PC-3 (cell line): ENCODE measurements at regions not wholly inside any gene's neighbourhood (a gene's known extent, or its start where the extent isn't known, plus 50 kb on each side); places are given as distances from the start of the nearest gene placed in this dataset.

ENCODE experiments used
- ATAC-seq: fragments of 200-7000 bp; cut with Tn5 transposase; 2 replicates; pipeline ENCODE4 v1.9.1; 2020; ENCODE audit warnings: mild to moderate bottlenecking, moderate library complexity
- BruUV-seq: library from RNA; stranded (reverse); fragments of 400-500 nt; replicated peaks from 2 replicates; lab custom pipeline; 2021; lab: Mats Ljungman, UMichigan
- CTCF ChIA-PET: fragments of 300-600 bp; sonication (Branson Sonifier 250); formaldehyde crosslinking; loops from one replicate; lab custom pipeline; 2022; ENCODE audit warnings: antibody characterized with exemption; lab: Charles Lee
- POLR2A ChIA-PET: fragments of 300-600 bp; sonication (Branson Sonifier 250); formaldehyde crosslinking; loops from one replicate; lab custom pipeline; 2022; ENCODE audit warnings: antibody characterized with exemption; ENCODE audit not compliant: unreplicated experiment; lab: Charles Lee
- DNase-seq: peaks from one replicate; pipeline ENCODE4 v3.0.0-alpha.2; 2015
- H2AFZ ChIP-seq: fragments of 300-600 bp; sonication (generic); 2 replicates; pipeline ENCODE4 v1.6.0; 2016; ENCODE audit warnings: antibody characterized with exemption, low read length
- H3F3A ChIP-seq: fragments of 300-600 bp; sonication (generic); one replicate; pipeline ENCODE4 v1.6.0; 2017; ENCODE audit warnings: antibody characterized with exemption, low read length, control low read depth, mild to moderate bottlenecking; ENCODE audit not compliant: unreplicated experiment
- H3K27ac ChIP-seq: fragments of 300-600 bp; sonication (generic); 2 replicates; pipeline ENCODE4 v1.5.1; 2016; ENCODE audit warnings: mild to moderate bottlenecking, low read length
- H3K27me3 ChIP-seq: fragments of 300-600 bp; sonication (generic); 2 replicates; pipeline ENCODE4 v1.6.1; 2016; ENCODE audit warnings: low read length, mixed read lengths
- H3K36me3 ChIP-seq: fragments of 300-600 bp; sonication (generic); 2 replicates; pipeline ENCODE4 v1.6.1; 2016; ENCODE audit warnings: low read depth, mixed run types, low read length, mixed read lengths
- H3K4me1 ChIP-seq: fragments of 300-600 bp; sonication (generic); 2 replicates; pipeline ENCODE4 v1.5.1; 2016; ENCODE audit warnings: low read length; ENCODE audit not compliant: insufficient read depth
- H3K4me2 ChIP-seq: fragments of 300-600 bp; sonication (generic); 2 replicates; pipeline ENCODE4 v1.6.0; 2016; ENCODE audit warnings: low read length
- H3K4me3 ChIP-seq: fragments of 300-600 bp; sonication (generic); 2 replicates; pipeline ENCODE4 v1.5.1; 2016; ENCODE audit warnings: mild to moderate bottlenecking, low read length, mixed read lengths
- H3K79me2 ChIP-seq: fragments of 300-600 bp; sonication (generic); 2 replicates; pipeline ENCODE4 v1.6.1; 2017; ENCODE audit warnings: low read length, mixed read lengths
- H3K9ac ChIP-seq: fragments of 300-600 bp; sonication (generic); 2 replicates; pipeline ENCODE4 v1.6.0; 2016; ENCODE audit warnings: mild to moderate bottlenecking, low read length
- H3K9me2 ChIP-seq: fragments of 300-600 bp; sonication (generic); replicated peaks from 2 replicates; pipeline ENCODE4 v1.6.1; 2016; ENCODE audit warnings: mixed run types, low read length, mixed read lengths
- H3K9me3 ChIP-seq: fragments of 300-600 bp; sonication (generic); 2 replicates; pipeline ENCODE4 v1.6.1; 2016; ENCODE audit warnings: low read length, mixed read lengths
- H4K20me1 ChIP-seq: fragments of 300-600 bp; sonication (generic); 2 replicates; pipeline ENCODE4 v1.6.1; 2016; ENCODE audit warnings: low read length, mixed read lengths
- EZH2 ChIP-seq: fragments of 300-600 bp; sonication (generic); IDR thresholded peaks from one replicate; pipeline ENCODE4 v1.6.1; 2017; ENCODE audit warnings: antibody characterized with exemption, mild to moderate bottlenecking, low read length; ENCODE audit not compliant: unreplicated experiment
- EZH2phosphoT487 ChIP-seq: fragments of 300-600 bp; sonication (generic); IDR thresholded peaks from 2 replicates; pipeline ENCODE4 v1.6.1; 2018; ENCODE audit warnings: mild to moderate bottlenecking, antibody characterized with exemption, low read length, borderline replicate concordance
- intact Hi-C: fragments of 100-400 bp; cut with micrococcal nuclease; formaldehyde crosslinking; loops from 2 replicates; pipeline ENCODE4 v1.9.0; 2023
- TF ChIP-seq, protein P1 (sequence below): fragments of 300-600 bp; sonication (generic); conservative IDR thresholded peaks from 2 replicates; pipeline ENCODE4 v1.5.1; 2017; ENCODE audit warnings: antibody characterized with exemption, low read depth, mild to moderate bottlenecking, low read length

DNA sequence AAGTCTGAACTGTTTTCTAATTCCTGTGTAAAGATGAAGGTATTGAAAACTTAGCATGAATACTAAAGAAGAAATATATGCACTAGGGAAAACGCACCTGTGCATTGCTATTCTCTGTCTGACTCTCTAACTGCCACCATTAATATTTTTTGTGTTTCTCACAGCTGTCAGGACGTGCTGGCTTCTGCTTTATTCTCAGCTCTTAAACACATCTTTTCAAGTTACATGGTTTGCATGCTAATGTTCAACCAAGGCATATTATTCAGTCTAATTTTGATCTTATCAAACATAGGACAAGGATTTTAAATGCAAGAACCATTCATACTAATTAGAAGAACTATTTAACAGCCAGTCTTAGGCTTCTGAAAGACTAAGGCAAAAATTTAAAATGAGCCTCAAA is 187.4 kb downstream of the KLHL28 start:
- H3F3A ChIP-seq, result no peaks in the 10 kb centered on the region
- H3K36me3 ChIP-seq, result no peaks in the 10 kb centered on the region
- H3K4me3 ChIP-seq, result no peak overlapping the region
- no peak overlapping the region for H3K27ac ChIP-seq
- TF ChIP-seq EZH2, result no peak
- TF ChIP-seq EZH2phosphoT487, result no peak
- TF ChIP-seq, protein P1, sequence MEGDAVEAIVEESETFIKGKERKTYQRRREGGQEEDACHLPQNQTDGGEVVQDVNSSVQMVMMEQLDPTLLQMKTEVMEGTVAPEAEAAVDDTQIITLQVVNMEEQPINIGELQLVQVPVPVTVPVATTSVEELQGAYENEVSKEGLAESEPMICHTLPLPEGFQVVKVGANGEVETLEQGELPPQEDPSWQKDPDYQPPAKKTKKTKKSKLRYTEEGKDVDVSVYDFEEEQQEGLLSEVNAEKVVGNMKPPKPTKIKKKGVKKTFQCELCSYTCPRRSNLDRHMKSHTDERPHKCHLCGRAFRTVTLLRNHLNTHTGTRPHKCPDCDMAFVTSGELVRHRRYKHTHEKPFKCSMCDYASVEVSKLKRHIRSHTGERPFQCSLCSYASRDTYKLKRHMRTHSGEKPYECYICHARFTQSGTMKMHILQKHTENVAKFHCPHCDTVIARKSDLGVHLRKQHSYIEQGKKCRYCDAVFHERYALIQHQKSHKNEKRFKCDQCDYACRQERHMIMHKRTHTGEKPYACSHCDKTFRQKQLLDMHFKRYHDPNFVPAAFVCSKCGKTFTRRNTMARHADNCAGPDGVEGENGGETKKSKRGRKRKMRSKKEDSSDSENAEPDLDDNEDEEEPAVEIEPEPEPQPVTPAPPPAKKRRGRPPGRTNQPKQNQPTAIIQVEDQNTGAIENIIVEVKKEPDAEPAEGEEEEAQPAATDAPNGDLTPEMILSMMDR, result no peak
- H3K79me2 ChIP-seq, result no peaks in the 10 kb centered on the region
- DNase-seq (no peak), ATAC-seq (no peak)
- no peak overlapping the region for H2AFZ ChIP-seq
- no peaks in the 10 kb centered on the region for H3K9me3 ChIP-seq
- CTCF ChIA-PET, result no interaction called here
- POLR2A ChIA-PET, result no interaction called here
- BruUV-seq, result no TSS peak
- H3K9me2 ChIP-seq, result no peaks in the 10 kb centered on the region
- intact Hi-C loops, result no loop called here
- no peaks in the 10 kb centered on the region for H3K27me3 ChIP-seq
- H3K4me2 ChIP-seq, result no peak overlapping the region
- no peaks in the 10 kb centered on the region for H4K20me1 ChIP-seq
- peaks cover 6% of the 10 kb centered on the region for H3K4me1 ChIP-seq
- H3K9ac ChIP-seq, result no peak overlapping the region

GRCh38 chr14:44771496-44771895 is 190.3 kb downstream of the KLHL28 start:
- CTCF ChIA-PET, result no interaction called here
- TF ChIP-seq, protein P1, result no peak
- TF ChIP-seq EZH2 (no peak), EZH2phosphoT487 (no peak)
- no TSS peak for BruUV-seq

GRCh38 chr14:44770201-44770600 is 191.5 kb downstream of the KLHL28 start:
- ChIA-PET POLR2A (no interaction called here), CTCF (no interaction called here)
- Histone ChIP-seq H3K79me2 (no peaks in the 10 kb centered on the region), H3K9me3 (no peaks in the 10 kb centered on the region), H3K27ac (no peak overlapping the region), H3K36me3 (no peaks in the 10 kb centered on the region), H3K4me3 (no peak overlapping the region), H3F3A (no peaks in the 10 kb centered on the region), H3K9me2 (no peaks in the 10 kb centered on the region), H3K4me1 (peaks cover 6% of the 10 kb centered on the region), H3K27me3 (no peaks in the 10 kb centered on the region), H2AFZ (no peak overlapping the region), H4K20me1 (no peaks in the 10 kb centered on the region), H3K4me2 (no peak overlapping the region), H3K9ac (no peak overlapping the region)
- intact Hi-C loops, result no loop called here
- TF ChIP-seq EZH2phosphoT487, result no peak
- TF ChIP-seq, protein P1, result no peak
- no peak for TF ChIP-seq EZH2
- no TSS peak for BruUV-seq
- ATAC-seq (no peak), DNase-seq (no peak)

More at GRCh38 chr14:44771496-44771895, 190.3 kb downstream of the KLHL28 start:
- Histone ChIP-seq H3K27ac (no peak overlapping the region), H3K9me3 (no peaks in the 10 kb centered on the region), H4K20me1 (no peaks in the 10 kb centered on the region), H3K36me3 (no peaks in the 10 kb centered on the region), H3K9me2 (no peaks in the 10 kb centered on the region), H3K27me3 (no peaks in the 10 kb centered on the region), H3K79me2 (no peaks in the 10 kb centered on the region), H3K4me2 (peak overlapping the region; percentile 20; the same call in 1 of the 2 replicates), H3K4me1 (peaks cover 6% of the 10 kb centered on the region), H2AFZ (no peak overlapping the region), H3F3A (no peaks in the 10 kb centered on the region), H3K4me3 (no peak overlapping the region), H3K9ac (no peak overlapping the region)
- intact Hi-C loops, result no loop called here
- POLR2A ChIA-PET, result interaction anchor here (0.6 kb wide), 1 partner anchor 90 kb away, joined by 6 read pairs; no protein-coding TSS in a partner anchor
- ATAC-seq (no peak), DNase-seq (peak; percentile 49)
